ENCODE measurements at regions not wholly inside any gene's neighbourhood (a gene's known extent, or its start where the extent isn't known, plus 50 kb on each side); places are given as distances from the start of the nearest gene placed in this dataset.

- no peaks in the 10 kb centered on the region for H3K27me3 Mint-ChIP-seq (ENCODE audit: low read depth)
- DNase-seq (no peak), ATAC-seq (no peak)
- no peak overlapping the region for H3K4me3 Mint-ChIP-seq
- no peaks in the 10 kb centered on the region for H3K9me3 Mint-ChIP-seq (ENCODE audit: insufficient read depth)
- ChIA-PET POLR2A (no interaction called here), CTCF (interaction anchor here (1.0 kb wide), 1 partner anchor 343 kb away, joined by 3 read pairs; no protein-coding TSS in a partner anchor)
- H3K4me1 Mint-ChIP-seq (ENCODE audit: low read depth), result no peaks in the 10 kb centered on the region
- no peaks in the 10 kb centered on the region for H3K36me3 Mint-ChIP-seq (ENCODE audit: low read depth)
- no peak overlapping the region for H3K27ac Mint-ChIP-seq
Measured at GRCh38 chr10:81042647-81043046, 504.9 kb downstream of the SH2D4B start.

GRCh38 chr10:81065474-81065873 lies 527.8 kb downstream of the SH2D4B start:
- ATAC-seq (no peak), DNase-seq (no peak)
- CTCF ChIA-PET, result no interaction called here
- Mint-ChIP-seq H3K4me3 (no peak overlapping the region), H3K36me3 (ENCODE audit: low read depth) (no peaks in the 10 kb centered on the region), H3K27ac (no peak overlapping the region), H3K4me1 (ENCODE audit: low read depth) (no peaks in the 10 kb centered on the region), H3K27me3 (ENCODE audit: low read depth) (no peaks in the 10 kb centered on the region), H3K9me3 (ENCODE audit: insufficient read depth) (no peaks in the 10 kb centered on the region)
- POLR2A ChIA-PET, result no interaction called here

DNA sequence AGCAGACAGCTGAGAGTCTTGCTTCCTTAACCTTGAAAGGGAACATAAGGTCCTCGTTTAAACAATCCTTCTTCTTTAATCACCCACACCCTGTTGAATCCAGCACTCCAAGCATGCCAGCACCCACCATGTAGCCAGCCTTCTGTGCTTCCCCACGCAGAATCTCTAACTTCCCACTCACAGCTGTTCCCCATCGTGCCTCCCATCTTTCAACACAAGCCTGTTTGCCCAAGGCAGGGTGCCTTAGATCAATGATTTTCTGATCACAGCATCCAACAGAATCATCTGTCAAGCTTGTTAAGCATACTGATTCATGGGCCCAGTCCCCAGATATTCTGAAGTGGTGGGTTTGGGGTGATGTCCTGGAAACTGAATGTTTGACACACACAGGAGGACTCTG lies 530.8 kb downstream of the SH2D4B start:
- Mint-ChIP-seq H3K4me1 (ENCODE audit: low read depth) (no peaks in the 10 kb centered on the region), H3K4me3 (no peak overlapping the region), H3K36me3 (ENCODE audit: low read depth) (no peaks in the 10 kb centered on the region), H3K9me3 (ENCODE audit: insufficient read depth) (no peaks in the 10 kb centered on the region), H3K27me3 (ENCODE audit: low read depth) (no peaks in the 10 kb centered on the region), H3K27ac (no peak overlapping the region)
- ChIA-PET POLR2A (no interaction called here), CTCF (no interaction called here)
- DNase-seq (no peak), ATAC-seq (no peak)

- ATAC-seq, result no peak
- no peaks in the 10 kb centered on the region for H3K4me1 Mint-ChIP-seq (ENCODE audit: low read depth)
- H3K9me3 Mint-ChIP-seq (ENCODE audit: insufficient read depth), result no peaks in the 10 kb centered on the region
- no peak for DNase-seq
- no peaks in the 10 kb centered on the region for H3K27me3 Mint-ChIP-seq (ENCODE audit: low read depth)
- ChIA-PET POLR2A (no interaction called here), CTCF (no interaction called here)
- H3K36me3 Mint-ChIP-seq (ENCODE audit: low read depth), result no peaks in the 10 kb centered on the region
- H3K27ac Mint-ChIP-seq, result no peak overlapping the region
- H3K4me3 Mint-ChIP-seq, result no peak overlapping the region
Measured at GRCh38 chr10:81071087-81071796, 533.5 kb downstream of the SH2D4B start.

- CTCF ChIA-PET, result no interaction called here
- H3K4me3 Mint-ChIP-seq, result no peak overlapping the region
- no peak overlapping the region for H3K27ac Mint-ChIP-seq
- POLR2A ChIA-PET, result no interaction called here
- no peaks in the 10 kb centered on the region for H3K9me3 Mint-ChIP-seq (ENCODE audit: insufficient read depth)
- DNase-seq (no peak), ATAC-seq (no peak)
- no peaks in the 10 kb centered on the region for H3K36me3 Mint-ChIP-seq (ENCODE audit: low read depth)
- no peaks in the 10 kb centered on the region for H3K27me3 Mint-ChIP-seq (ENCODE audit: low read depth)
- no peaks in the 10 kb centered on the region for H3K4me1 Mint-ChIP-seq (ENCODE audit: low read depth)
Measured at GRCh38 chr10:81073155-81073554, 535.5 kb downstream of the SH2D4B start.

DNA sequence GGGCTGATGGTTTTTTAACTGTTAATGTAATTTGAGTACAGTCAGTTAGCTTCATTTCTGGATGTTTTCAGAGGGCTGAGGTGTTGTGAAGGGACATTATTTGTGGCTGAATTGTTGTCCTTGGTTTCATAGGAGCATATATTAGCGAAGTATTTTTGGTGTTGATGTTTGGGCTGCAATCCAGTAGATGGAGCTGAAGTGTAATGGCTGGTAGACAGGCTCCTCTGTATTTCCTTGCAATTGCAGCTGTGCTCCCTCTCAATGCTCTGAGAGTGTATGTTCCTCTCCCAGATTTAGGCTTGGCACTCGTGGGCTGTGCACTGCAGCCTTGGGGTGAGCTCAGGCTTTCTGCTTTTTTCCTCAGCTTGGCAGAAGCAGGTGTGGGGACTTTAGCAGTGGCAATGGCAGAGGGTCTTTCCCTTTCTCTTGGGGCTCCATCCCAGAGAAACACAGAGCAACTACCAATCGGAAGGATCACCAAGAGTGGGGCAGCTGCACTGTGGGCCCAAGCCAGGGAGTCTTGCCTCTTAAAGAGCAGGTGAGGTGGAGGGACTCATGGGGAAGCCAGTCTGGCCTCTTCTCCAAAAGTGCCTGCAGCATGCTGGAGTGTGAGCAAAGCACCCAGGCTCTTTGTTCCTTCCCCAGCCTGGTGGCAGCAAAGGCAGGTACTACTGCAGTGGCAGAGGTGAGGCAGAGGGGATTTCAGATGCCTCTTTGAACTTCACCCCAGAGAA lies 544.4 kb downstream of the SH2D4B start:
- H3K27me3 Mint-ChIP-seq (ENCODE audit: low read depth), result no peaks in the 10 kb centered on the region
- no peak overlapping the region for H3K4me3 Mint-ChIP-seq
- no peak for DNase-seq
- no peak overlapping the region for H3K27ac Mint-ChIP-seq
- POLR2A ChIA-PET, result no interaction called here
- H3K4me1 Mint-ChIP-seq (ENCODE audit: low read depth), result no peaks in the 10 kb centered on the region
- CTCF ChIA-PET, result interaction anchor here (1.2 kb wide), 1 partner anchor 225 kb away, joined by 3 read pairs; no protein-coding TSS in a partner anchor
- no peaks in the 10 kb centered on the region for H3K9me3 Mint-ChIP-seq (ENCODE audit: insufficient read depth)
- ATAC-seq, result no peak
- no peaks in the 10 kb centered on the region for H3K36me3 Mint-ChIP-seq (ENCODE audit: low read depth)

DNA sequence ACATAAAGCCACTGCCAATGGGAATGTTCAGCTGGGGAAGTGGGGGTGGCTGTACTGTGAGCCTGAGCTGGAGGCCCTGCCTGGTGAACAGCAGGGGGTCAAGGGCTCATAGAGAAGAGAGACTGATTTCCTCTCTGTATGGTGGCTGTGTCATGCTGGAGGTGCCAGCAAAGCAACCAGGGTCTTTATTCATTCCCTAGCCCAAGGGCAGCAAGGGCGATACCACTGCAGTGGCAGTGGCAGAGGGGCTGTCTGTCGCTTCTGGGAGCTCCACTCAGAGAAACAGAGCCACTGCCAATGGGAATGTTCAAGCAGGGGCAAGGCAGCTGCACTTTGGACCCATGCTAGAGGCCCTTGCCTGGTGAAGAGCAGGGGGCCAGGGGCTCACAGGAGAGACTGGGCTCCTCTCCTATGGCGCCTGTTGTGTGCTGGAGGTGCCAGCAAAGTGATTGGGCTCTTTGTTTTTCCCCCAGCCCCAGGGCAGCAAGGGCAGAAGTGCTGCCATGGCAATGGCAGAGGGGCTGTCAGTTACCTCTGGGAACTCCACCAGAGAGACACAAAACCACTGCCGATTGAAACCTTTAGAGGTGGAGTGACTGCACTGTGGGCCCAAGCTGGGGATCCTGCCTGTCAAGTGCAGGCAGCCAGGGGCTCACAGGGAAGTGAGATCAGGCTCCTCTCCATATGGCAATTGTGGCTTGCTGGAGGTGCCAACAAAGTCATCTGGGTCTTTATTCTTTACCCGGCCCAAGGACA lies 545.1 kb downstream of the SH2D4B start:
- no peaks in the 10 kb centered on the region for H3K4me1 Mint-ChIP-seq (ENCODE audit: low read depth)
- DNase-seq (no peak), ATAC-seq (no peak)
- H3K4me3 Mint-ChIP-seq, result no peak overlapping the region
- ChIA-PET POLR2A (no interaction called here), CTCF (interaction anchor here (1.2 kb wide), 1 partner anchor 226 kb away, joined by 3 read pairs; no protein-coding TSS in a partner anchor)
- H3K27me3 Mint-ChIP-seq (ENCODE audit: low read depth), result no peaks in the 10 kb centered on the region
- H3K27ac Mint-ChIP-seq, result no peak overlapping the region
- no peaks in the 10 kb centered on the region for H3K36me3 Mint-ChIP-seq (ENCODE audit: low read depth)
- H3K9me3 Mint-ChIP-seq (ENCODE audit: insufficient read depth), result no peaks in the 10 kb centered on the region

DNA sequence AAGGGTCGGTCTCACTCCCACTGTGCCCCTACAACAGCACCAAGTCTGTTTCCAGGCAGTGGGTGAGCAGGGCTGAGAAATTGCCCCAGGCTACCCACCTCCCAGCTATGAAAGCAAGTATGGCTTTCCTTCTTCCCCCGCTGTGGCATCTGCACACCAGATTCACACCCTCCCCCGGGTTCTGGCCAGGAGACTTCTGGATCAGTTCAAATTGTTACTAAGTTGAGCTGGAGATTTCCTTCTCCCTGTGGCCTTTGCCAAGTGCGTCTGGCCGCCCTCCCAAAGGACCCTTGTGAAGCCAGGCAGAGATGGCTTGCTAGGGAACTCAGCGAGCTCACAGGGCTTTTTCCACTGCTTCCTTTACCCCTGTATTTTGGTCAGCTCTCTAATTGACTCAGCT lies 555.4 kb downstream of the SH2D4B start:
- H3K27ac Mint-ChIP-seq, result no peak overlapping the region
- no peaks in the 10 kb centered on the region for H3K36me3 Mint-ChIP-seq (ENCODE audit: low read depth)
- ChIA-PET POLR2A (no interaction called here), CTCF (no interaction called here)
- no peak overlapping the region for H3K4me3 Mint-ChIP-seq
- H3K4me1 Mint-ChIP-seq (ENCODE audit: low read depth), result no peaks in the 10 kb centered on the region
- ATAC-seq (no peak), DNase-seq (no peak)
- H3K27me3 Mint-ChIP-seq (ENCODE audit: low read depth), result no peaks in the 10 kb centered on the region
- no peaks in the 10 kb centered on the region for H3K9me3 Mint-ChIP-seq (ENCODE audit: insufficient read depth)

GRCh38 chr10:81095238-81095637 lies 557.5 kb downstream of the SH2D4B start:
- H3K4me3 Mint-ChIP-seq, result no peak overlapping the region
- no peaks in the 10 kb centered on the region for H3K4me1 Mint-ChIP-seq (ENCODE audit: low read depth)
- H3K9me3 Mint-ChIP-seq (ENCODE audit: insufficient read depth), result no peaks in the 10 kb centered on the region
- ChIA-PET CTCF (no interaction called here), POLR2A (no interaction called here)
- H3K36me3 Mint-ChIP-seq (ENCODE audit: low read depth), result no peaks in the 10 kb centered on the region
- ATAC-seq (no peak), DNase-seq (no peak)
- H3K27me3 Mint-ChIP-seq (ENCODE audit: low read depth), result no peaks in the 10 kb centered on the region
- no peak overlapping the region for H3K27ac Mint-ChIP-seq

DNA sequence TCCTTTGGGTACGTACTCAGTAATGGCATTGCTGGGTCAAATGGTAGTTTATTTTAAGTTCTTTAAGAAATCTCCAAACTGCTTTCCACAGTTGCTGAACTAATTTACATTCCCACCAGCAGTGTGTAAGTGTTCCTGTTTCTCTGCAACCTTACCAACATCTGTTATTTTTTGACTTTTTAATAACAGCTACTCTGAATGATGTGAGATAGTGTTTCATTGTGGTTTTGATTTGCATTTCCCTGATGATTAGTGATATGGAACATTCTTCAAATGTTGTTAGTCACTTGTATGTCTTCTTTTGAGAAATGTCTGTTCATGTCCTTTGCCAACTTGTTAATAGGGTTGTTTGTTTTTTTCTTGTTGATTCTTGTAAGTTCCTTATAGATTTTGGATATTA lies 558.9 kb downstream of the SH2D4B start:
- H3K36me3 Mint-ChIP-seq (ENCODE audit: low read depth), result no peaks in the 10 kb centered on the region
- no peaks in the 10 kb centered on the region for H3K27me3 Mint-ChIP-seq (ENCODE audit: low read depth)
- ATAC-seq (no peak), DNase-seq (no peak)
- H3K4me1 Mint-ChIP-seq (ENCODE audit: low read depth), result no peaks in the 10 kb centered on the region
- no peak overlapping the region for H3K27ac Mint-ChIP-seq
- ChIA-PET CTCF (no interaction called here), POLR2A (no interaction called here)
- H3K9me3 Mint-ChIP-seq (ENCODE audit: insufficient read depth), result no peaks in the 10 kb centered on the region
- no peak overlapping the region for H3K4me3 Mint-ChIP-seq

DNA sequence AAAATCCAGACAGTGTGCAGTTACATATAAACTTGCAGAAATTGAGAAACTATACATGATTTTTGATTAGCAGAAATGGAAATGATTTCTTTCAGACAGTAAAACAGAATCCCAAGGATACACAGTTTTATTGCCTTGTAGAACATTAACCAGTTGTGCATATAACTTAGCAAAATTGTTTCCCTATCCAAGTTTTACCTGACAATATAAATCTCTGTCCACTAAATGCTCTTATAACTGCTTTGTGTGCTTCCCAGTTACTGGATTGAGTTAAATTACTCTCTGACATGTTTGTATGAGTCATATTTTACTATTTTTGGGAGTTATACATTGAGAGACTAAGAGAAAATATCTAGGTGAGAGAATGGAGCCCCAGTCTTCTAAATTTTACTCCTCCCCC lies 563.4 kb downstream of the SH2D4B start:
- no peak for DNase-seq
- H3K36me3 Mint-ChIP-seq (ENCODE audit: low read depth), result no peaks in the 10 kb centered on the region
- no peaks in the 10 kb centered on the region for H3K27me3 Mint-ChIP-seq (ENCODE audit: low read depth)
- ChIA-PET POLR2A (no interaction called here), CTCF (no interaction called here)
- no peak overlapping the region for H3K27ac Mint-ChIP-seq
- ATAC-seq, result no peak
- H3K4me3 Mint-ChIP-seq, result no peak overlapping the region
- H3K9me3 Mint-ChIP-seq (ENCODE audit: insufficient read depth), result no peaks in the 10 kb centered on the region
- H3K4me1 Mint-ChIP-seq (ENCODE audit: low read depth), result no peaks in the 10 kb centered on the region

- no peaks in the 10 kb centered on the region for H3K9me3 Mint-ChIP-seq (ENCODE audit: insufficient read depth)
- ChIA-PET CTCF (no interaction called here), POLR2A (no interaction called here)
- no peaks in the 10 kb centered on the region for H3K36me3 Mint-ChIP-seq (ENCODE audit: low read depth)
- no peak overlapping the region for H3K27ac Mint-ChIP-seq
- H3K4me1 Mint-ChIP-seq (ENCODE audit: low read depth), result no peaks in the 10 kb centered on the region
- no peak for DNase-seq
- H3K4me3 Mint-ChIP-seq, result no peak overlapping the region
- ATAC-seq, result no peak
- no peaks in the 10 kb centered on the region for H3K27me3 Mint-ChIP-seq (ENCODE audit: low read depth)
Measured at GRCh38 chr10:81104494-81104893, 566.8 kb downstream of the SH2D4B start.

Data from activated CD8-positive, alpha-beta T cell treated with anti-CD3 and anti-CD28 coated beads, Interleukin-2, amount 10 ng/mL, durations not matched to agents 7 days and 5 days (primary cell).